Hepatic stellate cell (primary cell): ENCODE measurements at regions not wholly inside any gene's neighbourhood (a gene's known extent, or its start where the extent isn't known, plus 50 kb on each side); places are given as distances from the start of the nearest gene placed in this dataset.
"Not testable (repeated sequence)": the region's sequence is repeated elsewhere in the genome, so short reads cannot be mapped to it uniquely, and the experiment has no call there.

Experiments
- DNase-seq: peaks from one replicate; pipeline ENCODE4 v3.0.0; 2011; ENCODE audit warnings: low spot score

- DNase-seq, result no peak
Observed at GRCh38 chr6:97347111-97347510, 64.1 kb upstream of the MMS22L start.

GRCh38 chr6:97361286-97361685, 78.3 kb upstream of the MMS22L start:
- no peak for DNase-seq

GRCh38 chr6:97364327-97364726, 81.3 kb upstream of the MMS22L start:
- DNase-seq, result no peak

- DNase-seq, result not testable (repeated sequence)
Observed at GRCh38 chr6:97382071-97382470, 99.1 kb upstream of the MMS22L start.

GRCh38 chr6:97392735-97393134, 109.7 kb upstream of the MMS22L start:
- no peak for DNase-seq

GRCh38 chr6:97394160-97394748, 111.2 kb upstream of the MMS22L start:
- peak; percentile 14 for DNase-seq

GRCh38 chr6:97396880-97397279, 113.9 kb upstream of the MMS22L start:
- DNase-seq, result no peak

GRCh38 chr6:97399208-97399607, 116.2 kb upstream of the MMS22L start:
- no peak for DNase-seq

GRCh38 chr6:97401533-97401932, 118.5 kb upstream of the MMS22L start:
- no peak for DNase-seq

GRCh38 chr6:97405818-97406409, 122.9 kb upstream of the MMS22L start:
- DNase-seq, result no peak

- DNase-seq, result no peak
Observed at GRCh38 chr6:97406633-97407032, 123.6 kb upstream of the MMS22L start.

GRCh38 chr6:97411610-97412009, 128.6 kb upstream of the MMS22L start:
- no peak for DNase-seq

GRCh38 chr6:97412511-97412910, 129.5 kb upstream of the MMS22L start:
- no peak for DNase-seq

- no peak for DNase-seq
Observed at GRCh38 chr6:97422171-97422570, 139.2 kb upstream of the MMS22L start.

GRCh38 chr6:97423190-97423589, 140.2 kb upstream of the MMS22L start:
- no peak for DNase-seq

GRCh38 chr6:97427648-97428047, 144.6 kb upstream of the MMS22L start:
- DNase-seq, result no peak

- DNase-seq, result peak; percentile 11
Observed at GRCh38 chr6:97437087-97437486, 154.1 kb upstream of the MMS22L start.

GRCh38 chr6:97438011-97438671, 155.1 kb upstream of the MMS22L start:
- no peak for DNase-seq

- DNase-seq, result peak; percentile 4
Observed at GRCh38 chr6:97440590-97441176, 157.7 kb upstream of the MMS22L start.

GRCh38 chr6:97443408-97444080, 160.5 kb upstream of the MMS22L start:
- no peak for DNase-seq

GRCh38 chr6:97445407-97445806, 162.4 kb upstream of the MMS22L start:
- no peak for DNase-seq

- DNase-seq, result no peak
Observed at GRCh38 chr6:97449444-97449966, 166.5 kb upstream of the MMS22L start.
